GM18499 (cell line): ENCODE measurements at regions not wholly inside any gene's neighbourhood (a gene's known extent, or its start where the extent isn't known, plus 50 kb on each side); places are given as distances from the start of the nearest gene placed in this dataset.

Experiments
- ATAC-seq: cut with Tn5 transposase; IDR thresholded peaks from one replicate; pipeline ENCODE4 v1.9.1; 2021; ENCODE audit warnings: moderate number of reproducible peaks; ENCODE audit not compliant: insufficient read depth, unreplicated experiment

GRCh38 chr14:29178971-29179370, 412.4 kb downstream of the FOXG1 start:
- ATAC-seq: no peak

- no peak for ATAC-seq
Measured at GRCh38 chr14:29191092-29191491, 424.5 kb downstream of the FOXG1 start.

DNA sequence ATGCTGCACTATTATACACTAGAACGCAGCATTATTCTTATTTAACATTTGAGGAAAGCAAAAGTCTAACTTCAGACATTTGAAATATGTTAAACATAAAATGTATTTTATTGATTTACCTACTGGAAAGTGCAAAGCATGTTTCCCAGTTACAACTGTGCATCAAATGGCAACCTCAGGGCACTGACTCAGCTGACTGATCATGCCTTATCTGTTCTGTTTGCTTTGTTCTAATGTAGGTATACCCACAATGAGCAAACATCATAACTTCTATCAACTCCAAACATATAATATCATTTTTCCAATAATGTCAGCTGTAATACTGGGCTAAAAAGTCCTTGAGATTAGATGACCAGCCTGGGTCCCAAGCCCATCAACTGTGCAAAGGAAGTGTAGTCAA, 431.0 kb downstream of the FOXG1 start:
- ATAC-seq: no peak

DNA sequence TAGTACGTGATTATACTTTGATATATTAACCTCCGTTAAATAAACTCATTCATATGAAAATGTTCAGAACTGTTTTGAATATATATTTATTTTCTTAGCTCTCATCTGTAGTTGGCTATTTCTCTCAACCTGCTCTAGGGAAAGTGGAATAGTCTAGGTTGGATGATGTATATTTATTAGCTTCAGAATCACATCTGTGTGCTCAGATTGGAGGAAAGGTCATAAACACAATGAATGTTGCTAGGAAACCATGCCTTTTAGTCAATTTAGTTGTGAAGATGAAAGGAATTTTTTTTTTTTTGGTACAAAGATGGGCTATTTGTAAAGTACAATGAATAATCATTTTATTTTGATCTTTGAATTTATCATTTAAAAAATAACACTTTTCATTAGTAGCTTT, 439.1 kb downstream of the FOXG1 start:
- no peak for ATAC-seq

DNA sequence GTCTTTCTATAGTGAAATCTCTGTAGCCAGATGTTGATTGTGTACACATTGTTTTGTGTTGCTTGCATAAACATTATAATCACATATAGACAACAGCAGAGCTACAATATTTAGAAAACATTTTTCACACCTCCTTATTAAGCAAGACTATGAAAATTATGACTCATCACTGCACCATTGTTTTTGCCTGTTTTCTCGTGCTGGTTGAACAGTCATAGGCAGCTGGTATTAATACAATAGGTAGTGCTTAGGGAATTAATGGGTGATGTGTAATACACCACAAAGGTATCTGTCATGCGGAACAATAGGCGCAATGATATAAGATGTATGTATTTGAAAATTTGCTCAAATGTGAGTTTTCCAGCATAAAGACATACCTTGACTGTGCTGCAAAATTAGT, 449.3 kb downstream of the FOXG1 start:
- no peak for ATAC-seq

DNA sequence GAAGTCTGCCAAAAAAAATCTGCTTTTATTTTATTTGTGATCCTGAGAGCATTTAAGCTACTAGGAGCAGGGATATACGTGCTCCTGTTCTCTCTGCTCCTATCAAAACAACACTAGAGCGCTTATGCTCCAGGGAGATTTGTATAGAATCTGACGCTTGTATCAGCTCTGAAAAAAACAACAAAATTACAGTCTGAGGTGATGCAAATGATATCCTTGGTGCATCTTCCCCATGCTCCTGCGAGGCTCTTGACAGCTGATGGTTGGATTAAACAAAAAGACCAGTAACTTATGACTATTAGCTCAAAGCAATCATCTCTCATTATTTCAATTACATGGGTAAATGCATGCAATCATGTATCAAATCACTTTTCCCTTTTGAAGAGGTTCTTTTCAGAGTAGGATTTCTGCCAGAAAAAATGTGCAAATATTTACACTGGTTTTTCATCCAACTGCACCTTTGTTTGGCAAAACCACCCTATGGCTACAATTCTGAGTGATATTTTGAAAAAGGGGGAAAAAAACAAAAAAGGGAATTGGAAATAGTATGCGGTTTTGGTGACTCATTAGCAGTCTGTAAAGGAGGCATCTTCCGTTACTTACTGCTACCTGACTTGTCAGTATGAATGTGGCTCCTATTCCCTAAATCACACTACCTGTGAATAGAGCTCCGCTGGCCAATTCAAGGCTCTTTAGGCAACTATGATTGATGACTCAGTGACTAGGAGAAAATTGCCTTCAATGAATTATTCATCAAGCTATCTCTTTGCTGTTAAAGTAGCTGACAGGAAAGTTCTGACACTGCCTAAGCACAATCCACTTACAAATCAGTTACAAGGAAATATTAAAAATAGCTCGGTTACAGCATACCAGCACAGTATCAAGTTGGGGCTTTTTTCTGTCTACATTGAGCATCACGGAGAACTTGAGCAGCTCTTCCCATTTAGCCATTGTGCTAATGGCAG, 450.0 kb downstream of the FOXG1 start:
- ATAC-seq: no peak

DNA sequence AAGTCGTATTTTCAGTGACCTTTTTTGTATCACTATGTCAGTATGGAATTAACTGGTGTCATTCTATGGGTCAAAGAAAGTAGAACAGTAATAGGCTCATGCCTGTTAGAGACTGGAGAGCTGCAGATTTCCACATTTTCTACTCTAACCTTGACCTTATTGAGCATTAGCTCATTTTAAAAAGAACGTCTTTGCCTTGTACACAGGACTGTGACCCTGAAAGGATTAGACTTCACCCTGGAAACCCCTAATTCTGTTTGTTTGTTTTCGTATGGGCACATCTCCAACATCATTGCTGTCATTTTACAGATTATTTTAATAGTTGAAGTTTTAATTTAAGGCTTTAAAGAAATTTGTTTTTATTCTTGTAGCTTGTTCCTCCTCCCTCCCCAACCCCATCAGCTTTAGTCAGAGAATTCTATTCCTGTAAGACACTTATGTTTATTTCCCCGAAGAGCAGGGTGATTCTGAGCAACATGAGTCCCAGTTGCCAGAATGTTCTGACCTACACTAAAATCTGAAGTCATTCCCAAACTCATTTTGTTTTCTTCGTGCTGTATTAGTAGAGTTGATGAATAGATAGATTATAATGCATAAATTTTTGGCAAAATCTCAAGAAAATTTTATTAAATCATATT, 451.3 kb downstream of the FOXG1 start:
- no peak for ATAC-seq

GRCh38 chr14:29220072-29220471, 453.5 kb downstream of the FOXG1 start:
- no peak for ATAC-seq

- ATAC-seq: no peak
Measured at GRCh38 chr14:29220566-29220965, 454.0 kb downstream of the FOXG1 start.

DNA sequence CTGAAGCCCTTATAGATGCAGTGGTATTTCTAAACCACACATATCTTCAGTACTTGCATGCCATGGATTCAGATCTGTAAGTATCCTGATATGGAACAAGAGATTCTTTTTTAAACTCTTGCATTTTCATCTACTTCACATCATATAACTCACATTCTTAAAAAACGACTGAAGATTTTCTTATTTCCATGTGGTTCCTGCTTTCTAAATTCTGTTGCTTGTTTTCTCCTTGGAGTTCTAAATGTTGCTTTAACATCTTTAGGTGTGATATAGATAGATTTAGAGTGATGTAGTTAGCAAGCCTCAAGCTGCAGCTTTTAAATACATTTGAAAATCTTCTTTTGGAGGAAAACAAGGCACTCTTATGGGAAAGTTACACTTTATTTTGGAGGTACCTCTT, 455.4 kb downstream of the FOXG1 start:
- ATAC-seq: no peak

DNA sequence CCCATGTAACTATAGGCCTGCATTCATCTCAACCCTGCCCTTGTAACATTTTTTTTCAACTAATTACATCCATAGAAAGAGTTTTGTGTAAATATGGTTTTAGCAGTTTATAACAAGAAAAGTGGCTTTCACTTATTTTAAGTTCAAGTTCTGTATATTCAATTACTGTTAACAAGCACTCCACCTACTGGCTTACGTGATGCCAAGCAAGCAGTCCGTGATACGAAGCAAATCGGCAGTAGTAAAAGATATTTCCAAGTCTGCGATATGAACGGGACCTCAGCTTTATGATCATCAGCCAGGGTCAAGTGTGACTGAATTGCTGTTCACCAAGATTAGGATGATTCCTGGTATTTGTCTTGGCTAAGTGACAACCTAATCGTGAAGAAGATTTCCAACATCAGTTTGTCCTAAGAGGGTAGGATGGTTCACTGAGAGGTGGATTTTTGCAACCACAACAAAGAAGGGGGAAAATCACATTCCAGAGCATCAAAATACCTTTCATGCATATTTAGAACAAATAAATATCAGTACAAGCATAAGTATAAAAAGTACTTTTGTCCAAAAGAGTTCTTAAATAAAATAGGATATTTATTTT, 456.2 kb downstream of the FOXG1 start:
- ATAC-seq: no peak

DNA sequence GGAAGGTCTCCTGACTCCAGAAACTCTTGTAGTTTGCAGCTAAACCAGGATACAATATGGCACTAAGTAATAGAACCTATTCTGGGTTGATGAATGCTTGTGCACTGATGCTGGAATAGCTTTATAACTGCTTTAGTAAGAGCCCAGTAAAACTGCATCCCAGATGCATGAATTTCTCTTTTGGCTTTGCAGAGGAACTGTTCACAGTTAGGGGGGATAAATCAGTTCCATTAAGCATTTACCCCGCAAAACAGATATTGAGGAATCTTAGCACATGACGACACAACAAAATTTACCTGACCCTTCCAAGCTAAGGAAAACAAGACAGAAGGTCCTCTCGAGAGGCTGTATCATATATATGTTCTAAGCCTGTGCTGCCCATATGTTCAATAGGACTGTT, 457.4 kb downstream of the FOXG1 start:
- no peak for ATAC-seq

DNA sequence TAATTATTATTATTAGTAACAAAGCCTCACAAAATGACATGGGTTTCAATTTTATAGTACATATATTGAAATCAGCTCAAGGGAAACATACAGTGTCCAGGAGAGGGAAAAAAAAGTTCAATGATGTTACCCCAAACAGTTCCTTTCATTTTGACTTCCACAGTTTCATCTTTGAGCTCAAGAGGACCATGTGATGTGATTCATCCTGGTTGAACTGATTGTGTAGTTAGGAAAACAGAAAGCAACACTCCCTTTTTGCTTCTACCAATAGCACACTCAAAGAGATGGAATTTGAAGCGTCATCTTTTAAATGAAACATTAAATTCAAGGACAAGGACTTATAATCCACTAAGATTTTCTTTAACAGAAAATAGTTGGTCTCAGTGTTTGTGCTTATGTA, 461.0 kb downstream of the FOXG1 start:
- ATAC-seq: no peak

DNA sequence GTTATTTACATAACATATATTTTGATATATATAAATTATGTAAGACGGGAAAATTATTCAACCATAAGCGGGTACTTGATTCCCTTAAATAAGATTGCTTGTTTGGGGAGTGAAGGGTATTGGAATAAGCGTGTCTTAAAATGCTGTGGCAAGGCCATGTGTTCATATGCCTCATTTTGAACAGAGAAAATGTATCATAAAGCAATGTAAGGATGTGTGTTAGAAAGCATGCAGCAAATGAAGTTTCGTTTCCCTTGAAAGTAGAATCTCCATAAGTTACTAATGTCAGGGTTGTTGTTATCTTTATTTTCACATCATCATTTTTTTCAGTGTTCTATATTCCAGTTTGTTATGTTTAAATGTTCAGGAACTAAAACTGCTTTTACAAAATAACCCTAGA, 465.6 kb downstream of the FOXG1 start:
- no peak for ATAC-seq

DNA sequence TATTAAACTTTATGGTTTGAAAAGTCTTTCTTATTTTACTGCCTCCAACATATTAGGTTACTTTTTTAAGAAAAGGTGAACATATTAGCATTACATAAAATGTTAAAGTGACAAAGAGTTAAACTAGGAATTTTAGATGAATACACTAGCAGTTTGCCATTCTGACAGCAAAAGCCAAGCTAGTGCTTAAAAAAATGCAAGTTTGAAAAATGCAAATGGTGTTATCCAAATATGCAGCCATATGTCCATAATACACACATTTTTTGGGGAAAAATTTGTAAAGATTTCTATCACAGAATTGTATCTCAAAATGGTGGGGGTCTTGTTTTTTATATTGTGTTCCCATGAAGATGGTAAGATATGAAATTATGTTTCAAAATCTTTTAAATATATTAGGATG, 466.1 kb downstream of the FOXG1 start:
- ATAC-seq: no peak

DNA sequence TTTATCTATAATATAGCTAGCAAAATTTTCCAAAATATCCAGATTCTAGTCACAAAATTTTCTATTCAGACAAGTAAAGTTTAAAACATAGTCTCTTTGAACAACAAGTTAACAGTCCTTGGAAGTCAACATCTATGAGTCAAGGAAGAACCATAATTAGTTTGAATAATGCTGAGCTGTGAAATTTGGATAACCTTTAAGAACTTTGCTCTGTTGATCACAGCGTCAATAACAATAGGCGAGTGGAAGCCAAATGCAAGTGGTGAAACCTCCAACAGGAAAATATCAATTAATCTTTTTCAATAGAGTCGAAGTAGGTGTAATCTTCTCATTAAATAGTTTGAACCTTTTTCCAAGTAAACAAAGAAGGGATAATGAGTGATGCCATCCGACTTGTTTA, 466.6 kb downstream of the FOXG1 start:
- ATAC-seq: no peak

DNA sequence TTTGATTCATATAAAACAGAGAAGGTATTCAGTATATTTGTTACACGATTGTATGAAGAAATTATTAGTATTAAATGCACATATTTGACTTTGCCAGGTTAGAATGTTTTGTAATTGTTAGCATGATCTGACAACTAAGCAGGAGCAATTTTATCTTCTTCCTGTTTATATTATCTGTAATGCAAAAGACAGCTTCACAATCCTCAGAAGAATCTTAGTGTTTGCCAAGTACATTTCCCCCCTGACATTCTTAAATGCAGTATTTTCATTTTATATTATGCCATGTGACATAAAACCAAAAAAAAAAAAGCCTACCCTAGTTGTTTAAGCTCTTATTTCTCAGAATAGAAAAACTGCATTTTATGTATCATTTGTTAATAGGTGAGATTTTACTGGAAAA, 469.4 kb downstream of the FOXG1 start:
- no peak for ATAC-seq

GRCh38 chr14:29236401-29236800, 469.8 kb downstream of the FOXG1 start:
- ATAC-seq: no peak

DNA sequence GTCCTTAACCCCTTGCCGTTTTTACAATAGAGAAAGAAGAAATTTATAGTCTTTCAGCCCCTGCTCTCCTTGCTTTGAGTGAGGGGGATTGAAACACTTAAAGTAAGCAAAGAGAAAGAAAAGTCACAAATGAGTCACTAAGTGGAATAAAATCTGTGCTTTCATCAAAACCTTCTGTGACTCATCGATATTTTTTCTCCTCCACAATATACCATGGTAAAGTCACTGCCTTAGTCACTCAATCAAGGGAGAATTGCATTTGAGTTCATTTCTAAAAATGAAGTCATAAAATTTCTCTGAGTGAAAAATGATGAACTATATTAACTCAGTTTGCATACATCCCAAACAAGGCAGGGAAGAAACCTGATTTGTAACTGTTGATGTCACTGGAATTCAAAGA, 470.3 kb downstream of the FOXG1 start:
- no peak for ATAC-seq

DNA sequence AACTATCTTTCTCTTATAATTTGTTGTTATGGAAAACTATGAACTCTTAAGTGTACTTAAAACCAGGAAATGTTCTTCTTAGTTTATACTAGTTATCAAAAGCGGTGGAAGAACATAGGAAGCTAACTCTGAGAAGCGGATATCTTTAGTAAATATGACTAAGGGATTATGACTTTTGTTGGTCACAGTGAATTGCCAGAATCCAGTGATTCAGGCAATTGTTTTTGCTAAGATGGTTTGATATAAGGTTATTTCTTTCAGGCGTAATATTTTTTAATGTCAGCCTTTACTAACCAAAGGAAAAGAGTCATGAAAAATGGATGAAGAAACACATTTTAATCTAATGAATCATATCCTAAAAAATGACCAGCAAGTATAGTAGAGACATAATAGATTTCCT, 473.5 kb downstream of the FOXG1 start:
- no peak for ATAC-seq
